Right lobe of liver (tissue), 4 donors: ENCODE measurements at regions not wholly inside any gene's neighbourhood (a gene's known extent, or its start where the extent isn't known, plus 50 kb on each side); places are given as distances from the start of the nearest gene placed in this dataset.

Source experiments
- CTCF ChIP-seq, 4 donors: fragments of 200-600 bp in 3 of 4; fragments of 450-650 bp in 1 of 4; IDR thresholded peaks; one replicate each; pipeline versions ENCODE4 v1.5.1 to v1.8.0; 2016 to 2022; ENCODE audit warnings: antibody characterized with exemption in 4 of 4, mild to moderate bottlenecking in 2 of 4
- POLR2A ChIP-seq: fragments of 450-650 bp; IDR thresholded peaks from one replicate; pipeline ENCODE4 v1.6.1; 2017; ENCODE audit warnings: antibody characterized with exemption, mild to moderate bottlenecking
- donor health status: DM: no; HTN: no; CAD: no.
- donor health status: DM: no; HTN: no; CAD: no.
- donor health status: DM: no; HTN: yes; CAD: no.

GRCh38 chr17:77772899-77773358 is 185.6 kb upstream of the TNRC6C start:
- TF ChIP-seq CTCF (IDR thresholded peaks at IDR 0.05), result no peak
- TF ChIP-seq POLR2A, result no peak
